HFFc6 (cell line): ENCODE measurements at regions not wholly inside any gene's neighbourhood (a gene's known extent, or its start where the extent isn't known, plus 50 kb on each side); places are given as distances from the start of the nearest gene placed in this dataset.

Source experiments
- DNase-seq: peaks from one replicate; pipeline ENCODE4 v3.0.0-alpha.2; 2018
- H3K27ac Mint-ChIP-seq: 2 replicates; pipeline ENCODE4 v1.8.0; 2020; ENCODE audit warnings: mild to moderate bottlenecking, mixed read lengths
- H3K27me3 Mint-ChIP-seq: 2 replicates; pipeline ENCODE4 v1.8.0; 2021; ENCODE audit warnings: mild to moderate bottlenecking, moderate library complexity, mixed read lengths; ENCODE audit not compliant: insufficient read depth
- H3K36me3 Mint-ChIP-seq: 2 replicates; pipeline ENCODE4 v1.8.0; 2021; ENCODE audit warnings: low read depth, mixed read lengths
- H3K4me1 Mint-ChIP-seq: 2 replicates; pipeline ENCODE4 v1.8.0; 2020; ENCODE audit warnings: low read depth, mixed read lengths
- H3K4me3 Mint-ChIP-seq: 2 replicates; pipeline ENCODE4 v1.8.0; 2020; ENCODE audit warnings: mild to moderate bottlenecking, moderate library complexity, mixed read lengths
- H3K9me3 Mint-ChIP-seq: 2 replicates; pipeline ENCODE4 v1.8.0; 2020; ENCODE audit warnings: mild to moderate bottlenecking, mixed read lengths
- CTCF ChIP-seq: fragments of 200-600 bp; sonication (generic); IDR thresholded peaks from 2 replicates; pipeline ENCODE4 v1.5.0; 2021; ENCODE audit warnings: antibody characterized with exemption, mild to moderate bottlenecking

GRCh38 chr13:107568181-107568580 is 647.2 kb downstream of the LIG4 start:
- peaks cover 48% of the 10 kb centered on the region for H3K9me3 Mint-ChIP-seq
- no peaks in the 10 kb centered on the region for H3K36me3 Mint-ChIP-seq
- no peak for TF ChIP-seq CTCF
- H3K4me3 Mint-ChIP-seq, result no peak overlapping the region
- no peak for DNase-seq
- H3K27me3 Mint-ChIP-seq, result no peaks in the 10 kb centered on the region
- no peak overlapping the region for H3K27ac Mint-ChIP-seq
- H3K4me1 Mint-ChIP-seq, result no peaks in the 10 kb centered on the region

- Mint-ChIP-seq H3K9me3 (peaks cover 57% of the 10 kb centered on the region), H3K4me3 (no peak overlapping the region), H3K27me3 (no peaks in the 10 kb centered on the region), H3K27ac (no peak overlapping the region), H3K4me1 (no peaks in the 10 kb centered on the region), H3K36me3 (no peaks in the 10 kb centered on the region)
- DNase-seq, result no peak
- no peak for TF ChIP-seq CTCF
Measured at GRCh38 chr13:107563099-107563925, 652.0 kb downstream of the LIG4 start.

DNA sequence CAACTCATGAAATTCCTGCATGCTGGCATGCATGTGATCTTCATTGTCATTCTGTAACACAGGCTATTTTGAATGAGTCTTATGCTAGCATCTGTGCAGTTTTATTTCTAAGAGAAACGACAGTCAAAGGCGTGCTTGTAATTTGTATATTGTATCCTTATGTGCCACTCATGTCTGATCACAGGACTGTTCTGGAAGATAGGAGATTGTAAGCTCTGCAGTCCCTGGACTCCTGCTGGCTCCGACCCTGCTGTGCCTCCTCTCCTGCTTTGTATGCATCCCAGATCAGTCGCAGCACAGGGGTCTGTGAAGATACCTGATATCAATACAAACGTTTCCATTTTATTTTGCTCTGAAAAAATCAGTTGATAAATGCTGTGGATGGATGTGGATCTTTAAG is 653.1 kb downstream of the LIG4 start:
- H3K9me3 Mint-ChIP-seq, result peaks cover 49% of the 10 kb centered on the region
- H3K27ac Mint-ChIP-seq, result no peak overlapping the region
- DNase-seq, result no peak
- H3K27me3 Mint-ChIP-seq, result no peaks in the 10 kb centered on the region
- no peak overlapping the region for H3K4me3 Mint-ChIP-seq
- H3K4me1 Mint-ChIP-seq, result no peaks in the 10 kb centered on the region
- H3K36me3 Mint-ChIP-seq, result 0 out of 2 replicates have a peak, but pooled peaks cover under 1% of the 10 kb centered on the region
- TF ChIP-seq CTCF, result no peak

GRCh38 chr13:107554460-107554859 is 660.9 kb downstream of the LIG4 start:
- Mint-ChIP-seq H3K36me3 (peaks cover 8% of the 10 kb centered on the region), H3K4me3 (no peak overlapping the region), H3K27me3 (no peaks in the 10 kb centered on the region), H3K4me1 (no peaks in the 10 kb centered on the region), H3K9me3 (peaks cover 52% of the 10 kb centered on the region), H3K27ac (no peak overlapping the region)
- TF ChIP-seq CTCF, result no peak
- DNase-seq, result no peak

DNA sequence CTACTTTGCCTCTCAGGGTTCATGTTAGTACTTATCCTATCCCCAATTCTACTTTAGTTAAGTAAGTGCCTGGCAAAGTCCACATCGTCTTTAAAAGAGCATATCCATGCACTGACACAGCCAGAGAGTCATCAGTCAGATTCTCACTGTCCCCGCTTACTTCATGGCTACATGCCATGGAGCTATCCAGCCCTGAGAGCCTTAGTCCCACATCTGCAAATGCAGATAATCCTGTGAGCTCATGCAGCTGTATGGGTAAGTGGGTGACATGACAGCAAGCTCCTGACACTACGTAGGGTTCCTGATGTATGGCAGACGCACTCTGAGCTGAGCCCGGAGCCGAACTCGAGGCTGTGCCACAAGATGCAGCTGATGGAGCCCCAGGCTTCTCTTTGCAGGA is 661.5 kb downstream of the LIG4 start:
- Mint-ChIP-seq H3K9me3 (peaks cover 51% of the 10 kb centered on the region), H3K27me3 (no peaks in the 10 kb centered on the region), H3K27ac (no peak overlapping the region), H3K4me3 (no peak overlapping the region), H3K4me1 (no peaks in the 10 kb centered on the region), H3K36me3 (peaks cover 8% of the 10 kb centered on the region)
- TF ChIP-seq CTCF, result no peak
- DNase-seq, result no peak
